Inflammatory macrophage (primary cell): ENCODE measurements at regions not wholly inside any gene's neighbourhood (a gene's known extent, or its start where the extent isn't known, plus 50 kb on each side); places are given as distances from the start of the nearest gene placed in this dataset.
"Not testable (repeated sequence)": the region's sequence is repeated elsewhere in the genome, so short reads cannot be mapped to it uniquely, and the experiment has no call there.

Experiments
- DNase-seq, 2 donors: peaks; one replicate each; pipeline ENCODE4 v3.0.0-alpha.2; 2020 to 2022

- no peak for DNase-seq
Measured at GRCh38 chr10:64617085-64617484, 1095.9 kb downstream of the REEP3 start.

DNA sequence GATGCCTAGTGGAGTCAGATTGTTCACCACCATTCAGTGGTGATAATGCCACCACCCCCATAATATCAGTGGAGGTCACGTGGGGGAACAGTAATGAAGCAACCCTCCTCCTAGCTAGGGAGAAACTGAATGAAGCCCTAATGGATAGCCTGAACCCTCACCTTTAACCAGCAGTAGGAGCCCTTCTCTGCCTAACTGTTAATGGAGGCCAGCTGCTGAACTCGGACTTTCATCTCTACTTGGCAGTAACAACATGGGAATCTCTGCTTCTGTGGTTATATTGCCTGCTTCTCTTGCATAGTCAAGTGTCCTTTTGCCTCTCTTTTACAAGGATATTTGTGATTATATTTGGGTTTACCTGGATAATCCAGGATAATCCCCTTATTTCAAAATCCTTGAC is 1097.9 kb downstream of the REEP3 start:
- DNase-seq = no peak

DNA sequence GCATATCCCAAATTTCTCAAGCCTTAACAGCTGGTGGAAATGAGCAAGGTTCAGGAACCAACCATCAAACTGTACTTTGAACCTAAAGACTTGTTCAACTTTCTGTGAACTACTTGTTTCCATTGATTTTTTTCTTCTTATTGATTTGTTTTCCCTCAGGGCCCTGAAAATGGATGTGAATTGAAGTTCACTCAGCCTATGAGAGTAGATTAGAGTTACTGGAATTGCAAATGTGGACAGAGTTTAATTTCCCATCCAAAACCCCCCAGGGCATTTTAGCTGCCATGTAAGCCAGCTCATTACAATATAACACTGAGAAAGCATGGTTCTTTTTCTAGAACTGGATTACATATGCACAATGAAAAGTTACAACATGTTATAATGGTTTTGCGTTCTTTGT is 1105.7 kb downstream of the REEP3 start:
- DNase-seq = no peak

DNA sequence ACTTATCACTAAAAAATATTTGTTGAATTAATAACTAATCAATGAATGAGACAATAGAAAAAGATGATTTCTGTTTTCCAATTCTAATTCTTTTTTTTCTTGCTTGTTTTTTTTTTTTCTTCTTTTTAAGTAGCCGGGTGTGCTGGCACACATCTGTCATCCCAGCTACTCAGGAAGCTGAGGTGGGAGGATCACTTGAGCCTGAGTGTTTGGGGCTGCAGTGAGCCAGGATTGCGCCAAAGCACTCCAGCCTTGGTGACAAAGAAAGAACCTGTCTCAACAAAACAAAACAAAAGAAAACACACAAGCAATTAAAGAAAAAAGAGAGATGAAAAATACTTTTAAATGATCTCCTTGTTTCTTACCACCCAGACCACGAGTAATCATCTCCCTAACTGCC is 1109.3 kb downstream of the REEP3 start:
- DNase-seq = no peak

DNA sequence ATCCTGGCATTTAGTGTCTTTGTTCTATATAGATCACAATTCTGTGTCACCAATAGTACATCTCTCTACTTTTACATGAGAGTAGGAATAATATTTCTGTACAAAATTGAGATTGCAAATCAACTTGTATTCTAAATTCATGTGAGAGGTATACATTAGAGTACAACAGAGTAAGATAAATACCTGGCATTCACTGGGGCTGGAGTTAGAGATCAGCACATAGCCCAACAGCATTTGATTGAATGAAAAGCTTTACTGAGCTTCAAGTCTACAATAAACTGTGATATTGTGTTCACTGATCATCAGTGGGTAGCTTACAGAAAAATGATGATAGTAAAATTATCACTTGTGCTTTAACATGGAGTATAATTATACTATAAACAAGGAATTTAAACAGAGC is 1114.7 kb downstream of the REEP3 start:
- DNase-seq = no peak

GRCh38 chr10:64636461-64636860 is 1115.3 kb downstream of the REEP3 start:
- DNase-seq = no peak

GRCh38 chr10:64637939-64638338 is 1116.7 kb downstream of the REEP3 start:
- no peak for DNase-seq

DNA sequence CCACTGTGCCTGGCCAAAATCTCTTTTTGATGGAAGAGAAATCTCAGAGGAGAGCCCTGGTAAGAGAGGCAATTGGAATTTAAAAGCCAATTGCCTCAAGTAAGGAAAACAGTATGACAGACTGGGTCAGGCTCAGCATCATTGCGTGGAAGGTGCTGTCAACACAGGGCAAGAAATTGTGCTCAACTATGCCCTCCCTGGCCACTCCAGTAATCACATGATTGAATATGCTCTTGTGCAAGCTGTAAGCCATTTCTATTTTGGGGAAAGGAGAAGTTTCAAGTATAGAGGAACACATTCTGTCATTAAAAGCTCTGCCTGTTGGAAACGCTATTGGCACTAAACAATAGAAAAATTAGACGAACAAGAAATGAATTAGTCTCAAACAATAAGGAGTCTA is 1127.7 kb downstream of the REEP3 start:
- peak; percentile 81 to 84 for DNase-seq

GRCh38 chr10:64658528-64658927 is 1137.3 kb downstream of the REEP3 start:
- DNase-seq = no peak

- DNase-seq = no peak
Measured at GRCh38 chr10:64659311-64659710, 1138.1 kb downstream of the REEP3 start.

GRCh38 chr10:64682043-64682442 is 1160.8 kb downstream of the REEP3 start:
- no peak for DNase-seq

- no peak for DNase-seq
Measured at GRCh38 chr10:64690194-64690593, 1169.0 kb downstream of the REEP3 start.

DNA sequence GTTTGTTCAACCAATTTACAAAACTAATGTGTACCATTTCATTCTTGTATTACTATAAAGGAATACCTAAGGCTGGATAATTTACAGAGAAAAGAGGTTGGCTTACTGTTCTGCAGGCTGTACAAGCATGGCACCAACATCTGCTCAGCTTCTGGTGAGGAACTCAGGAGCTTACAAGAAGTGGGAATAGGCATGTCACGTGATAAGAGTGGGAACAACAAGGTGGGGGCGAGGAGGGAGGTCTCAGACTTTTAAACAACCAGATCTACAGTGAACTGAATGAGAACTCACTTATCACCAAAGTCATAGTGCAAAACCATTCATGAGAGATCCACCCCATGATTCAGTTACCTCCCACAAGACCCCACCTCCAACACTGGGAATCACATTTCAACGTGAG is 1178.0 kb downstream of the REEP3 start:
- no peak for DNase-seq

DNA sequence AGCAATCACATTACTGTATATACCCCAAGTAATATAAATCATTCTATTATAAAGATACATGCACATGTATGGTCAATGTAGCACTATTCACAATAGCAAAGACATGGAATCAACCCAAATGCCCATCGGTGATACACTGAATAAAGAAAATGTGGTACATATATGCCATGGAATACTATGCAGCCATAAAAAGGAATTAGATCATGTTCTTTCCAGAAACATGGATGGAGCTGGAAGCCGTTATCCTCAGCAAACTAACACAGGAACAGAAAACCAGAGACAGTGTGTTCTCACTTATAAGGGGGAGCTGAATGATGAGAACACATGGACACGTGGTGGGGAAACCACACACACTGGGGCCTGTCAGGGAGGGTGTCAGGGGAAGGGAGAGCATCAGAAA is 1180.9 kb downstream of the REEP3 start:
- DNase-seq = not testable (repeated sequence)

GRCh38 chr10:64708884-64709681 is 1187.9 kb downstream of the REEP3 start:
- DNase-seq = no peak

DNA sequence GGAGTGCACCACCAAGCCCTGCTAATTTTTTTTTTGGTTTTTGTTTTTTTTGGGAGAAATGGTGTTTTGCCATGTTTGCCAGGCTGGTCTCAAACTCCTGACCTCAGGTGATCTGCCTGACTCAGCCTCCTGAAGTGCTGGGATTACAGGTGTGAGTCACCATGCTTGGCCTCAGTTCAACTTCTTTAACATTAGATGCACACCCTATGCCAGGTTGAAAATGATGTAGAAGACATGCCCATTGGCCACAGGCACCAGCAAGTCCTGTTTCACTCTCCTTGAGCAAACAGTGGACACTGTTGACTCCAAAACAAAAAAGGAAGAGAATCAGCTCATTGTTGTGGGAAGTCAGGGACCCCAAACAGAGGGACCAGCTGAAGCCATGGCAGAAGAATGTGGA is 1205.3 kb downstream of the REEP3 start:
- DNase-seq = no peak

GRCh38 chr10:64731016-64731415 is 1209.8 kb downstream of the REEP3 start:
- no peak for DNase-seq

GRCh38 chr10:64732372-64732957 is 1211.3 kb downstream of the REEP3 start:
- peak in 1 of 2 donors; percentile 0 for DNase-seq

- DNase-seq = peak in 1 of 2 donors; percentile 14
Measured at GRCh38 chr10:64733980-64734379, 1212.8 kb downstream of the REEP3 start.

GRCh38 chr10:64738462-64738861 is 1217.3 kb downstream of the REEP3 start:
- no peak for DNase-seq

DNA sequence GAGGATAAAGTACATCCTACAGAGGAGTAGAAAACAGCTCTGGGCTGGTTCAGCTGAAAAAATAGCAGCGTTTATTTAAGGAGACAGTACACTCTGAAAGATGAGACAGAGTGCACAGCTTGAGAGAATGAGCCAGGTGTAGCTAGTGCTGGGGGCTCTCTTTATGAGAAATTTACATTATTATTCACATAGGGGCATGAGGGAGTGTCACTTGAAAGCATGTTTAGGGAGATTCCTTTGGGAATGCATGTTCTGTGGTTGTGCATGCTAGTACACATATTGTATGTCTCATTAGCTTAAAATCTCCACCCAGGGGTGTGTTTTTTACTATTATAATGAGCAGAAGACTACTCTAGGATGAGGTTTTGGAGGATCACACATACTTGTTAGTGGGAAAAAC is 1224.4 kb downstream of the REEP3 start:
- no peak for DNase-seq

- no peak for DNase-seq
Measured at GRCh38 chr10:64750672-64751071, 1229.5 kb downstream of the REEP3 start.

- no peak for DNase-seq
Measured at GRCh38 chr10:64753516-64753915, 1232.3 kb downstream of the REEP3 start.

DNA sequence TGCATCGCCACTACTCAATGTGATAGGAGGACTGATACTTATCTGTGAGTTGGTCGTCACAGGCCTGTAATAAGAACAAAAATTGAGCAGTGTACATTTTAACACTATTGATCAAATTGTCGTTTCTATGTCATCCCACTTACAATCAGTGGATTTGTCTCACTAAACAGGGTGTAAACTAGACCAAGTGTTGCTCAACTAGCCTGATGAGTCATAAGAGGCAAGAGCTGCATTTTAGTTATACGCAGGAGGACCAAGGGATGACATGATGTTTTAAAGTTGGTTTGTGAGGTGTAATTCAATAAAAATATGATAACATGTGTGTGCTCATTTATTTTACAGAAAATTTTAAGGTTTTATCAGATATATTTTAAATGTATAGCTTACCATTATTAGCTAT is 1239.2 kb downstream of the REEP3 start:
- DNase-seq = no peak

- no peak for DNase-seq
Measured at GRCh38 chr10:64762861-64763260, 1241.7 kb downstream of the REEP3 start.
